OCI-LY3 (cell line): ENCODE measurements at regions not wholly inside any gene's neighbourhood (a gene's known extent, or its start where the extent isn't known, plus 50 kb on each side); places are given as distances from the start of the nearest gene placed in this dataset.

Source experiments
- H2AFZ ChIP-seq: fragments of 200-600, 300-600 bp; shearing (Covaris generic); 2 replicates; pipeline ENCODE4 v1.6.0; 2014; ENCODE audit warnings: antibody characterized with exemption, low read depth, low read length
- H3K27ac ChIP-seq: fragments of 200-600, 300-600 bp; sonication (generic); 2 replicates; pipeline ENCODE4 v1.5.1; 2014; ENCODE audit warnings: mild to moderate bottlenecking, low read length, moderate library complexity, mixed read lengths
- H3K27me3 ChIP-seq: fragments of 200-600, 300-600 bp; sonication (generic); 2 replicates; pipeline ENCODE4 v1.6.1; 2014; ENCODE audit warnings: low read depth, low read length, mixed read lengths
- H3K36me3 ChIP-seq: fragments of 200-600, 300-600 bp; sonication (generic); replicated peaks from 2 replicates; pipeline ENCODE3; 2014; ENCODE audit warnings: low read depth, low read length, mixed read lengths
- H3K4me1 ChIP-seq: fragments of 300-600, 200-600 bp; sonication (generic); 2 replicates; pipeline ENCODE4 v1.6.1; 2014; ENCODE audit warnings: low read length, mixed read lengths
- H3K4me2 ChIP-seq: fragments of 200-600, 300-600 bp; sonication (generic); 2 replicates; pipeline ENCODE4 v1.6.1; 2014; ENCODE audit warnings: low read length, mixed read lengths
- H3K4me3 ChIP-seq: fragments of 300-600, 200-600 bp; sonication (generic); 2 replicates; pipeline ENCODE4 v1.5.1; 2014; ENCODE audit warnings: antibody characterized with exemption, mild to moderate bottlenecking, low read length, moderate library complexity
- H3K79me2 ChIP-seq: fragments of 300-600, 200-600 bp; shearing (Covaris generic); 2 replicates; pipeline ENCODE4 v1.6.1; 2014; ENCODE audit warnings: mild to moderate bottlenecking, low read length, mixed read lengths
- H3K9ac ChIP-seq: fragments of 300-600, 200-600 bp; shearing (Covaris generic); 2 replicates; pipeline ENCODE4 v1.6.0; 2014; ENCODE audit warnings: mild to moderate bottlenecking, low read length, moderate library complexity
- H3K9me3 ChIP-seq: fragments of 200-600, 300-600 bp; shearing (Covaris generic); 2 replicates; pipeline ENCODE4 v1.6.1; 2014; ENCODE audit warnings: low read length, mixed read lengths; ENCODE audit not compliant: insufficient read depth
- H4K20me1 ChIP-seq: fragments of 200-600, 300-600 bp; sonication (generic); 2 replicates; pipeline ENCODE4 v1.6.1; 2016; ENCODE audit warnings: low read length, mixed read lengths; ENCODE audit not compliant: insufficient read depth
- CTCF ChIP-seq: fragments of 200-600, 300-600 bp; sonication (generic); IDR thresholded peaks from 2 replicates; pipeline ENCODE4 v1.5.1; 2014; ENCODE audit warnings: antibody characterized with exemption, low read length, low read depth
- EZH2phosphoT487 ChIP-seq: fragments of 200-600 bp; shearing (Covaris generic); IDR thresholded peaks from 2 replicates; pipeline ENCODE4 v1.6.1; 2018; ENCODE audit warnings: antibody characterized with exemption, mixed run types, low read depth

DNA sequence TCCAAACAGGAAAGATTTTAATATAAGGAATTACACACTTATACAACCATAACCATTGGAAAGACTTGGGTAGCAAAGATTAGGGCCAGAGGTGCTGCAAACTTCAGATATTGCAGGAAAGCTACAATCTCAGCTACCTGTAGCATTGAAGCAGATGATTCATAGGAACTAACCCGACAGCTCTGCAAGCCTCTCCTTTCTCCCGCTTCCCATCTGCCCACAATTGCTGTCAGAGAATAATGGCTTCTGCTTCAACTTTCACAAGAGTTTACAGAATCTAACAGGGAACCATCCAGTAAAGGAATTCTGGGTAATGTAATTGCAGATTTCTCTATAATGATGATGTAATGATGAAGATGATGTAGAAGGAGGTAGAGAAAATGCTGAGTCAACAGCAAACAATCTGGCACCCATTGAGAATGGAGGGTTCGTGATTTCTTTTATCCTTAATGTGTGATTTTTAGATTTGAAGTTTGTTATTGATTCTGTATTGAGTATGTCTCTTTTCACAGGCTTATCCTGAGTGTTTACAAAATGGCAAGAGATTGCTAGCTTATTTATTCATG is 70.8 kb upstream of the USP47 start:
- H3K4me3 ChIP-seq = no peak overlapping the region
- H2AFZ ChIP-seq = no peak overlapping the region
- no peaks in the 10 kb centered on the region for H3K4me1 ChIP-seq
- TF ChIP-seq CTCF (no peak), EZH2phosphoT487 (no peak)
- no peak overlapping the region for H3K27ac ChIP-seq
- H3K4me2 ChIP-seq = no peak overlapping the region
- H3K27me3 ChIP-seq = peaks cover 38% of the 10 kb centered on the region
- no peaks in the 10 kb centered on the region for H3K36me3 ChIP-seq
- no peaks in the 10 kb centered on the region for H3K9me3 ChIP-seq
- no peaks in the 10 kb centered on the region for H4K20me1 ChIP-seq
- no peaks in the 10 kb centered on the region for H3K79me2 ChIP-seq
- no peak overlapping the region for H3K9ac ChIP-seq

- H2AFZ ChIP-seq = no peak overlapping the region
- TF ChIP-seq CTCF (no peak), EZH2phosphoT487 (no peak)
Observed at GRCh38 chr11:11770296-11770695, 71.5 kb upstream of the USP47 start.

GRCh38 chr11:11769782-11770181 is 72.0 kb upstream of the USP47 start:
- Histone ChIP-seq H3K9ac (no peak overlapping the region), H3K9me3 (no peaks in the 10 kb centered on the region), H3K4me1 (no peaks in the 10 kb centered on the region), H3K4me2 (no peak overlapping the region), H3K27ac (no peak overlapping the region), H2AFZ (no peak overlapping the region), H3K4me3 (no peak overlapping the region), H3K27me3 (peaks cover 31% of the 10 kb centered on the region), H3K79me2 (no peaks in the 10 kb centered on the region), H3K36me3 (no peaks in the 10 kb centered on the region), H4K20me1 (no peaks in the 10 kb centered on the region)
- TF ChIP-seq CTCF (no peak), EZH2phosphoT487 (no peak)

More at GRCh38 chr11:11770296-11770695, 71.5 kb upstream of the USP47 start:
- Histone ChIP-seq H3K79me2 (no peaks in the 10 kb centered on the region), H3K27ac (no peak overlapping the region), H3K36me3 (no peaks in the 10 kb centered on the region), H3K9me3 (no peaks in the 10 kb centered on the region), H3K4me3 (no peak overlapping the region), H3K4me2 (no peak overlapping the region), H3K27me3 (peaks cover 31% of the 10 kb centered on the region), H3K9ac (no peak overlapping the region), H4K20me1 (no peaks in the 10 kb centered on the region), H3K4me1 (no peaks in the 10 kb centered on the region)

DNA sequence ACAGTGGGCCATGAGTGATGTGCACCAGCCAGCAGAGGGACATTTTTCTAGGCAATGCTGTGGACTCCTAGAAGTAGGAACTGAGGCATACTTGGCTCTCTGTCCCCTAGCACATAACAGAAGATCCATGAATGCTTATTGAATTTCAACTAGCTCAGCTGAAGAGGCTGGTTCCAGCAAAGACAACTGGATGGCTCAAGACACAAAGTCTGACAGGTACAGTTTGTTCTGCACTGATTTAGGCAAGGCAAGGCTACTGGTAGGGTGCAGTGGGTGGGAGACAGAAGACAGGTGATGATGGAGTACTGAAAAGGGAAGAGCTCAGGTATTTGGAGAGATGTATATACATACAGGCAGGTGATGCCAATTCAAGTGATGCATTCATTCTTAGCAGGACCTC is 72.4 kb upstream of the USP47 start:
- Histone ChIP-seq H2AFZ (no peak overlapping the region), H3K79me2 (no peaks in the 10 kb centered on the region), H3K4me2 (no peak overlapping the region), H3K4me3 (no peak overlapping the region), H4K20me1 (no peaks in the 10 kb centered on the region), H3K9me3 (no peaks in the 10 kb centered on the region), H3K9ac (no peak overlapping the region), H3K4me1 (no peaks in the 10 kb centered on the region), H3K27ac (no peak overlapping the region), H3K36me3 (no peaks in the 10 kb centered on the region), H3K27me3 (peaks cover 31% of the 10 kb centered on the region)
- no peak for TF ChIP-seq CTCF
